ENCODE measurements at regions not wholly inside any gene's neighbourhood (a gene's known extent, or its start where the extent isn't known, plus 50 kb on each side); places are given as distances from the start of the nearest gene placed in this dataset.

DNA sequence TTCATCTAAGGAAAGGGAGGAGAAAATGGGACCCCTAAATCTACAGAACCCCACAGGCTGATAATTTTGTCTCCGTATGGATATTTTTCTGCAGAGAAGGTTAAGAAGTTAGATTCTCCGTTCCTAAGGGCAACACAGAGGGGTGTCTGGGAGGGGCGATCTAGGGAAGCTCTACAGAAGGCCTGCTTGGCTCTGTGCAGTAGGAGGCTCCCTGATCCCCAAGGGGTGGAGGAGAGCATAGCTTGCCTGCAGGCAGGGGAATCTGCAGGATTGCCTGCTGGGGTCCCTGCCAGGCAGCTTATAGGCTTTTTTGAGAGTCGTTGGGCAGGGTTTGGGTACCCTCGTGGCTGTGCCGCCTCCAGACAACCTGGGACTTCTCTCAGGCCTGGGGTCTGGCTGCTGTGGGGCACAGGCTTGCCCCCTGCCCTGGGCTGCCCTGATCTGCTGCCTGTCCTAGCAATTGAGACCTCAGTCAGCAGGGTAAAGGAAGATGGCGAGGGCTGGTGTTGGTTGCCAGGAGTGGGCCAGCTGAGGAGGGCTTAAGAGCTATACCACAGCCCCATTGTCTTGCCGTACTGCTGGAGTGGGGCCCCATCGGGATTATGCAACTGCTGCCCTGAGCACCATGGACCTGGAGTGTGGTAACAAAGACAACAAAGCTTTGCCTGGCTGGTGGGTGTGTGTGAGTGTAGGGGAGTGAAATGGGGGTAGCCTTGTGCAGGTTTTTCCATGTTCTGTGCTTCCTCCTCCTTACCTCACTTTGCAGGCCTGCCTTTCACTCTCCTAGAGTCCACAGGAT lies 74.1 kb downstream of the EFNB1 start:
- WGBS, result 89% methylated on average over 9 of the region's 9 CpGs
- no peaks in the 10 kb centered on the region for H3K36me3 ChIP-seq (ENCODE audit: control insufficient read depth in 4 of 4, insufficient read depth in 3 of 4, low read depth in 1 of 4, low read length in 3 of 4)
- no peaks in the 10 kb centered on the region for H3K4me1 ChIP-seq (ENCODE audit: control insufficient read depth in 4 of 4, insufficient read depth in 4 of 4, low read length in 3 of 4)
- H3K27ac ChIP-seq (ENCODE audit: low read depth in 1 of 2, low read length in 2 of 2), result no peak overlapping the region
- no peak overlapping the region for H3K4me3 ChIP-seq (ENCODE audit: low read depth in 1 of 3, low read length in 3 of 3)
- TF ChIP-seq RAD21 (IDR thresholded peaks at IDR 0.05), result no peak
- TF ChIP-seq, protein P1, sequence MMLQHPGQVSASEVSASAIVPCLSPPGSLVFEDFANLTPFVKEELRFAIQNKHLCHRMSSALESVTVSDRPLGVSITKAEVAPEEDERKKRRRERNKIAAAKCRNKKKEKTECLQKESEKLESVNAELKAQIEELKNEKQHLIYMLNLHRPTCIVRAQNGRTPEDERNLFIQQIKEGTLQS (IDR thresholded peaks at IDR 0.05), result no peak
- TF ChIP-seq, protein P2, sequence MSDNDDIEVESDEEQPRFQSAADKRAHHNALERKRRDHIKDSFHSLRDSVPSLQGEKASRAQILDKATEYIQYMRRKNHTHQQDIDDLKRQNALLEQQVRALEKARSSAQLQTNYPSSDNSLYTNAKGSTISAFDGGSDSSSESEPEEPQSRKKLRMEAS (IDR thresholded peaks at IDR 0.05), result no peak
- no peak for TF ChIP-seq YY1 (IDR thresholded peaks at IDR 0.05)
- TF ChIP-seq, protein P3, sequence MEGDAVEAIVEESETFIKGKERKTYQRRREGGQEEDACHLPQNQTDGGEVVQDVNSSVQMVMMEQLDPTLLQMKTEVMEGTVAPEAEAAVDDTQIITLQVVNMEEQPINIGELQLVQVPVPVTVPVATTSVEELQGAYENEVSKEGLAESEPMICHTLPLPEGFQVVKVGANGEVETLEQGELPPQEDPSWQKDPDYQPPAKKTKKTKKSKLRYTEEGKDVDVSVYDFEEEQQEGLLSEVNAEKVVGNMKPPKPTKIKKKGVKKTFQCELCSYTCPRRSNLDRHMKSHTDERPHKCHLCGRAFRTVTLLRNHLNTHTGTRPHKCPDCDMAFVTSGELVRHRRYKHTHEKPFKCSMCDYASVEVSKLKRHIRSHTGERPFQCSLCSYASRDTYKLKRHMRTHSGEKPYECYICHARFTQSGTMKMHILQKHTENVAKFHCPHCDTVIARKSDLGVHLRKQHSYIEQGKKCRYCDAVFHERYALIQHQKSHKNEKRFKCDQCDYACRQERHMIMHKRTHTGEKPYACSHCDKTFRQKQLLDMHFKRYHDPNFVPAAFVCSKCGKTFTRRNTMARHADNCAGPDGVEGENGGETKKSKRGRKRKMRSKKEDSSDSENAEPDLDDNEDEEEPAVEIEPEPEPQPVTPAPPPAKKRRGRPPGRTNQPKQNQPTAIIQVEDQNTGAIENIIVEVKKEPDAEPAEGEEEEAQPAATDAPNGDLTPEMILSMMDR (IDR thresholded peaks at IDR 0.05; ENCODE audit: low read depth, low read length, missing input control), result no peak
- no peak for TF ChIP-seq GABPA (IDR thresholded peaks at IDR 0.05 in 1 of 2, conservative IDR thresholded peaks at IDR 0.05 in 1 of 2)
- no peak for TF ChIP-seq SP1 (IDR thresholded peaks at IDR 0.05)
- H3K9me3 ChIP-seq (ENCODE audit: control insufficient read depth in 4 of 4, low read length in 3 of 4), result no peaks in the 10 kb centered on the region
- no peak for DNase-seq (ENCODE audit: low spot score)
- H3K9ac ChIP-seq (ENCODE audit: low read depth in 1 of 2, low read length in 2 of 2), result no peak overlapping the region
- H3K27me3 ChIP-seq (ENCODE audit: control insufficient read depth in 4 of 4, insufficient read depth in 4 of 4, low read length in 3 of 4), result no peaks in the 10 kb centered on the region

DNA sequence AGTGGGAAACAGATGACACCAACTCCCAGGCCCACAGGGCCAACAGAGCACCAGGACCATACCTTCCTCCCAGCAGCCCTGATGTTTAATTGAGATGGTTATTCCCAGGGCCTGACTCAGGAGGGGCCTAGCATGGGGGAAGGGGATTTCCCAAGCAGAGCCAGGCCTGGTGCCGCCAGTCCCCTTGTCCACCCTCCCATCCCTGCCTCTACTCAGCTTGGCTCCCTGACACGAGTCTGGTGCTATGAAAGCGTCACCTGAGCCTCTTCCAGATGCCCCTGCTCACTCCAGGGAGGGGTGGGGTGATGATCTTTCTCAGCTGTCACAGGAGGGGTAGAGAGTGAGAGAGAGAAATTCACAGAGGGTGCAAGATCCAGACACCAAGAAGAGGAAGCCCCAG lies 72.7 kb downstream of the EFNB1 start:
- Histone ChIP-seq H3K4me3 (ENCODE audit: low read depth in 1 of 3, low read length in 3 of 3) (no peak overlapping the region), H3K27me3 (ENCODE audit: control insufficient read depth in 4 of 4, insufficient read depth in 4 of 4, low read length in 3 of 4) (no peaks in the 10 kb centered on the region), H3K36me3 (ENCODE audit: control insufficient read depth in 4 of 4, insufficient read depth in 3 of 4, low read depth in 1 of 4, low read length in 3 of 4) (no peaks in the 10 kb centered on the region), H3K27ac (ENCODE audit: low read depth in 1 of 2, low read length in 2 of 2) (no peak overlapping the region), H3K9ac (ENCODE audit: low read depth in 1 of 2, low read length in 2 of 2) (no peak overlapping the region), H3K4me1 (ENCODE audit: control insufficient read depth in 4 of 4, insufficient read depth in 4 of 4, low read length in 3 of 4) (no peaks in the 10 kb centered on the region), H3K9me3 (ENCODE audit: control insufficient read depth in 4 of 4, low read length in 3 of 4) (no peaks in the 10 kb centered on the region)
- TF ChIP-seq HNF4G (IDR thresholded peaks at IDR 0.05) (no peak), FOXA1 (IDR thresholded peaks at IDR 0.05) (no peak), HNF4A (conservative IDR thresholded peaks at IDR 0.05) (no peak)
- WGBS, result 94% methylated on average over 3 of the region's 3 CpGs
- DNase-seq (ENCODE audit: low spot score), result no peak

DNA sequence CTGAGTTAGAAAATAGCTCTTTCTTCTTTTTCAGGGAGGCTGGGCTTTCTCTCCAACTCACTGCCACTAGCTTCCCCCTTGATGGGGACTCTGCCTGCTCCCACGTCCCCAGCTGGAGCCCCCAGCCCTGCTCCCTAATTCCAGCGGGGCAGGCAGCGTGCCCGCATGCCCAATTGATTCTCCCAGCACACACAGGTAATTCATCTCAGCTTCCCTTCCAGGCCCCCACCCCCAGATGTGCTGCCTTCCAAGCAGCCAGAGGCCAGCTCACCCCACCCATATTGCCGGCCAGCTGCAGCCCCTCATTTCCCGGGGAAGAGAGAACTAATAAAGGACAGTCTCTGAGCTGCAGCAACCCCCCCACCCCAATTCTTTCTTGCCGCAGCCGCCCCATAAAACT lies 69.8 kb downstream of the EFNB1 start:
- Histone ChIP-seq H3K27me3 (ENCODE audit: control insufficient read depth in 4 of 4, insufficient read depth in 4 of 4, low read length in 3 of 4) (no peaks in the 10 kb centered on the region), H3K9me3 (ENCODE audit: control insufficient read depth in 4 of 4, low read length in 3 of 4) (no peaks in the 10 kb centered on the region), H3K4me3 (ENCODE audit: low read depth in 1 of 3, low read length in 3 of 3) (no peak overlapping the region), H3K9ac (ENCODE audit: low read depth in 1 of 2, low read length in 2 of 2) (no peak overlapping the region), H3K36me3 (ENCODE audit: control insufficient read depth in 4 of 4, insufficient read depth in 3 of 4, low read depth in 1 of 4, low read length in 3 of 4) (no peaks in the 10 kb centered on the region), H3K27ac (ENCODE audit: low read depth in 1 of 2, low read length in 2 of 2) (no peak overlapping the region), H3K4me1 (ENCODE audit: control insufficient read depth in 4 of 4, insufficient read depth in 4 of 4, low read length in 3 of 4) (peaks cover 0 to 13% (median 7%) of the 10 kb centered on the region in 4 donors)
- DNase-seq (ENCODE audit: low spot score), result no peak
- 96% methylated on average over 8 of the region's 8 CpGs for WGBS
- no peak for TF ChIP-seq HNF4A (conservative IDR thresholded peaks at IDR 0.05)
- TF ChIP-seq GABPA (IDR thresholded peaks at IDR 0.05 in 1 of 2, conservative IDR thresholded peaks at IDR 0.05 in 1 of 2), result no peak
- no peak for TF ChIP-seq RXRA (IDR thresholded peaks at IDR 0.05)
- TF ChIP-seq NR2F2 (IDR thresholded peaks at IDR 0.05), result no peak
- TF ChIP-seq, protein P4, sequence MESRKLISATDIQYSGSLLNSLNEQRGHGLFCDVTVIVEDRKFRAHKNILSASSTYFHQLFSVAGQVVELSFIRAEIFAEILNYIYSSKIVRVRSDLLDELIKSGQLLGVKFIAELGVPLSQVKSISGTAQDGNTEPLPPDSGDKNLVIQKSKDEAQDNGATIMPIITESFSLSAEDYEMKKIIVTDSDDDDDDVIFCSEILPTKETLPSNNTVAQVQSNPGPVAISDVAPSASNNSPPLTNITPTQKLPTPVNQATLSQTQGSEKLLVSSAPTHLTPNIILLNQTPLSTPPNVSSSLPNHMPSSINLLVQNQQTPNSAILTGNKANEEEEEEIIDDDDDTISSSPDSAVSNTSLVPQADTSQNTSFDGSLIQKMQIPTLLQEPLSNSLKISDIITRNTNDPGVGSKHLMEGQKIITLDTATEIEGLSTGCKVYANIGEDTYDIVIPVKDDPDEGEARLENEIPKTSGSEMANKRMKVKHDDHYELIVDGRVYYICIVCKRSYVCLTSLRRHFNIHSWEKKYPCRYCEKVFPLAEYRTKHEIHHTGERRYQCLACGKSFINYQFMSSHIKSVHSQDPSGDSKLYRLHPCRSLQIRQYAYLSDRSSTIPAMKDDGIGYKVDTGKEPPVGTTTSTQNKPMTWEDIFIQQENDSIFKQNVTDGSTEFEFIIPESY (IDR thresholded peaks at IDR 0.05), result no peak
- no peak for TF ChIP-seq SP1 (IDR thresholded peaks at IDR 0.05)
- TF ChIP-seq, protein P5, sequence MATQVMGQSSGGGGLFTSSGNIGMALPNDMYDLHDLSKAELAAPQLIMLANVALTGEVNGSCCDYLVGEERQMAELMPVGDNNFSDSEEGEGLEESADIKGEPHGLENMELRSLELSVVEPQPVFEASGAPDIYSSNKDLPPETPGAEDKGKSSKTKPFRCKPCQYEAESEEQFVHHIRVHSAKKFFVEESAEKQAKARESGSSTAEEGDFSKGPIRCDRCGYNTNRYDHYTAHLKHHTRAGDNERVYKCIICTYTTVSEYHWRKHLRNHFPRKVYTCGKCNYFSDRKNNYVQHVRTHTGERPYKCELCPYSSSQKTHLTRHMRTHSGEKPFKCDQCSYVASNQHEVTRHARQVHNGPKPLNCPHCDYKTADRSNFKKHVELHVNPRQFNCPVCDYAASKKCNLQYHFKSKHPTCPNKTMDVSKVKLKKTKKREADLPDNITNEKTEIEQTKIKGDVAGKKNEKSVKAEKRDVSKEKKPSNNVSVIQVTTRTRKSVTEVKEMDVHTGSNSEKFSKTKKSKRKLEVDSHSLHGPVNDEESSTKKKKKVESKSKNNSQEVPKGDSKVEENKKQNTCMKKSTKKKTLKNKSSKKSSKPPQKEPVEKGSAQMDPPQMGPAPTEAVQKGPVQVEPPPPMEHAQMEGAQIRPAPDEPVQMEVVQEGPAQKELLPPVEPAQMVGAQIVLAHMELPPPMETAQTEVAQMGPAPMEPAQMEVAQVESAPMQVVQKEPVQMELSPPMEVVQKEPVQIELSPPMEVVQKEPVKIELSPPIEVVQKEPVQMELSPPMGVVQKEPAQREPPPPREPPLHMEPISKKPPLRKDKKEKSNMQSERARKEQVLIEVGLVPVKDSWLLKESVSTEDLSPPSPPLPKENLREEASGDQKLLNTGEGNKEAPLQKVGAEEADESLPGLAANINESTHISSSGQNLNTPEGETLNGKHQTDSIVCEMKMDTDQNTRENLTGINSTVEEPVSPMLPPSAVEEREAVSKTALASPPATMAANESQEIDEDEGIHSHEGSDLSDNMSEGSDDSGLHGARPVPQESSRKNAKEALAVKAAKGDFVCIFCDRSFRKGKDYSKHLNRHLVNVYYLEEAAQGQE (IDR thresholded peaks at IDR 0.05), result no peak
- TF ChIP-seq TAF1 (conservative IDR thresholded peaks at IDR 0.05), result no peak
- TF ChIP-seq HNF4G (IDR thresholded peaks at IDR 0.05), result no peak
- TF ChIP-seq FOXA2 (IDR thresholded peaks at IDR 0.05), result no peak
- TF ChIP-seq EGR1 (IDR thresholded peaks at IDR 0.05; ENCODE audit: low read depth in 2 of 2), result no peak
- TF ChIP-seq FOXA1 (IDR thresholded peaks at IDR 0.05), result no peak
- TF ChIP-seq, protein P1 (IDR thresholded peaks at IDR 0.05), result no peak
- TF ChIP-seq JUND (IDR thresholded peaks at IDR 0.05), result no peak
- TF ChIP-seq RAD21 (IDR thresholded peaks at IDR 0.05), result no peak
- TF ChIP-seq YY1 (IDR thresholded peaks at IDR 0.05), result no peak

Data from liver (tissue), 8 donors.